ENCODE measurements at regions not wholly inside any gene's neighbourhood (a gene's known extent, or its start where the extent isn't known, plus 50 kb on each side); places are given as distances from the start of the nearest gene placed in this dataset.
A peak's percentile ranks its signal among the peaks of the same experiment; 100 is the strongest.

DNA sequence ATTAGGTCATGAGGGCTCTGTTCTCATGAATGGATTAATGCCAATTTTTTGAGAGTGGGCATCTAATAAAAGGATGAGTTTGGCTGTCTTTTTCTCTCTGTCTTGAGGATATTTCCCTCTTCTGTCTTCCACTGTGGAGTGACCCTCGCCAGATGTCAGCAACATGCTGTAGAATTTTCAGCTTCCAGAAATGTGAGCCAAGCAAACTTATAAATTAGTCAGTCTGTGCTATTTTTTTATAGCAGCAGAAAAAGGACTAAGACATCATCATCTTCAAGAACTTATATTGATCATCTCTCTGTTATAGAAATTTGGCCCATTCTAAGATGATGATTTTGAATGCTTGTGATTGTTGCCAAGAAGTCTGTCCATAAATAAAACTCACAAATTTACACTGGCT is 431.4 kb downstream of the FGF9 start:
- DNase-seq, result peak; percentile 9

GRCh38 chr13:22103046-22104027 is 432.5 kb downstream of the FGF9 start:
- peak; percentile 18 for DNase-seq

GRCh38 chr13:22106058-22106457 is 435.2 kb downstream of the FGF9 start:
- no peak for DNase-seq

DNA sequence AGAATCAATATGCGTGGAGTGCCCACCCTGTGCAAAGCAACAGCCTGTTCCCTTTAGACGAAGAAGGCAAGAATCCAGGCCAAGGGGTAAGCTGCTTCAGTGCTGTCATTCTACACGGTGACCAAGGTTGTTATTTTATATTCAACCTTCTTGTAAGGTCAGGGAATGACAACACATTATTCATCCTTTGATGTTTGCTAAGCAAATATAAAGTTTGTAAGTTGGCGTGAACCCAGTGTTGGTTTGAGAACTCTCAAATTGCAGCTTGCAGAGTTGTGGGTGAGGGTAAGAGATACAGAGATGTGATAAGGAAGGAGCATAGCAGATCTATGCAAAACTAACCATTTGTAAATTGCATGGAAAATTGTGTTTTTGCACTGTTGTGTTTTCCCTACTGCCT is 436.7 kb downstream of the FGF9 start:
- no peak for DNase-seq

- DNase-seq, result peak; percentile 10
These were observed 437.5 kb downstream of the FGF9 start for GRCh38 chr13:22108283-22108942.

DNA sequence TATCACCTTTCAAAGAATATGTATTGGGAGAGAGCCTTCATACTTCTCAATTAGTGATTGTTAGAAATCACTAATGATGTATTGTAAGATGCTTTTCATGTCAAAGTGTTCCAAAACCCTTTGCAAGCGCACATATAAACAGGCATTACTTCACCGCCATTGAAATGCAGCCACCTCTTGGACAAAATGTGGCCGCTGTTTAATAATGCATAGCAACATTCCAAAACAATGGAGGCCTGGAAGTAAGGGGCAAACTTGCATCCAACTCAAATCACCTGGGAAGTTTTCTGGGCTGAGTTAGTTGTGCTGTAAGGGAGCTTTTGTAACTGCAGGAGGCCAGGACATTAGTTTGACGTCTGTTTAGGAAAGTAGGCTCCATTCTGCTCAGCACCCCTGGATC is 438.1 kb downstream of the FGF9 start:
- no peak for DNase-seq

DNA sequence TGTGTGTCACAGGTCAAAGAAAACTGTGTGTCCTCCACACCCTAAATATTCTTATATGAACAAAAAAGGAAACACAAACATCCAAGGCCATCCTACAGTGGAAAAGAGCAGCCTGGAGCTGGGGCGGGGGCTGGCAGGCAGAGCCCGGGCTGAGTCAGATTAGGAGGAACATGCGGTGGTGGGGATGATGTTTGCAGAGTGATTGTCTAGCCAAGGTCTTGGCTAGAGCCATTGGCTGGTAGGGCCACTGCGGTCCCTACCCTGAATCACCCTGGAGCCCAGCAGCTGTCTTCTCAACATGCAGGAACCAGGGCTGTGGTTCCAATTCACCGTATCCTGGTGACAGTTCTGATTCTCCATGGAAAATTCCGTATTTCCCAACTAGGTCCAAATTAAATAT is 439.5 kb downstream of the FGF9 start:
- no peak for DNase-seq

- no peak for DNase-seq
These were observed 440.4 kb downstream of the FGF9 start for GRCh38 chr13:22111152-22111783.

- no peak for DNase-seq
These were observed 441.1 kb downstream of the FGF9 start for GRCh38 chr13:22111961-22112360.

DNA sequence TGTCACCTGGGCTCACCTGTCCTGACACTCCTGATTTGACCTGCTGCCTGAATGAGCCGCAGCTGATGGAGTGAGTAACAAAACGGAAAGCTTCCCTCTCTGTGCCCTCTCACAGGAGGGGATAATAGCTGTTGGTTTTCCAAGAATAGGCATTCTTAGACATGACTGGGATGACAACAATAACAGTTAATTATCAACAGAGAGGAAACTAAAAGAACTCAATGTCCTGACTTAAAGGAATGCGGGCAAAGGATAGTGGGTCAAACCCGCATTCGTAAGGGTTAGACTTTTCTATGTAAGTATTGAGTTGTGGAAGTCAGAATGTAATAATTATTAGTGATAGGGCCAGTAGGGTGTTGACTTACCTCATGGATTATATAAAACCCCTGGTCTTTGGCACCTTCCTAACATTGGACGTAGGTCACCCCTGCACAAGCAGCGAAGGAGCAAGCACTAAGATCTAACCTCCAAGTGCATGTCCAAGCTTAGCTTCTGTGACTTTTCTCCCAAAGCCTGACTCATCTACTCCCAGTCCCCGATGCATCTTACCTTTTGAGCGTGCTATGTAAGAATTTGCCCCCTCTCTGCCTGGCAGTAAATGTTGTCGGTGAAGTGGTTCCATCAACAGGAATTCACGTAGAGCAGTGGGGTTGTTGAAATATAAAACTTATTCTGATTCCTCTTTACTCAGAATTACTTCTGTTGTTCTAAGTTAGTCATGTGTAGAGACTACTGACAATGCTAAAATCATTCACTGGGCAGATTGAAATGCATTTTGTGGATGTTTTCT is 442.3 kb downstream of the FGF9 start:
- DNase-seq, result no peak

DNA sequence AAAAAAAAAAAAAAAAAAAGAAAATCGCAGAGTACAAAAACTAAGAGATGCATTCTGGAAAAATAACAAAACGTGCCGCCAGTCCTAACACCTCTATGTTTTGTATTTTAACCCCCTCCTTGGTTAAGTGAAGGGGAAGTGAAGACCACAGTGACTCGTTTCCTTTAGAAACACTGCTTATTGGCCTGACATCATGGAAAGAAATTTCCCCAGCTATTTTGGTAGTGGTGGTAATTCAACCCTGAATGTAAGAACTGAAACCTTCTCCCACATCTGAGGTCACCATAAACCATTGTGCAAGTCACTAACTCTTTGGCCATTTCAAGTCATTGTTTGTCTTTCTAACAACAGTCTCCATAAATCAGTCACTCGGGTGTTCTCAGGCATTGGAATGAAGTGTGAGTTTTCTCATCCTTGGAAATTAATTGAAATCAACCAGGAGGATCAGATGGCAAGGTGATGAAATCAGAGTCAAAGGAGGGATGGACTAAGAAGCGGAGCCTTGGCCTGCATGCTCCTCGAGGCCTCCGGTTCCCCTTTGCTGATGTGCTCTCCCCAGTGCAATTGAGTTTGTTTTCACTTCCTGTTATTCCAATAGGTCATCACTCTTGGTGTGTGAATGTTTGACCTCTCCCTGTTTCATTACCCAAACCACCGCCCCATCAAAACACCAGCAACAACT is 443.9 kb downstream of the FGF9 start:
- peak; percentile 22 for DNase-seq

DNA sequence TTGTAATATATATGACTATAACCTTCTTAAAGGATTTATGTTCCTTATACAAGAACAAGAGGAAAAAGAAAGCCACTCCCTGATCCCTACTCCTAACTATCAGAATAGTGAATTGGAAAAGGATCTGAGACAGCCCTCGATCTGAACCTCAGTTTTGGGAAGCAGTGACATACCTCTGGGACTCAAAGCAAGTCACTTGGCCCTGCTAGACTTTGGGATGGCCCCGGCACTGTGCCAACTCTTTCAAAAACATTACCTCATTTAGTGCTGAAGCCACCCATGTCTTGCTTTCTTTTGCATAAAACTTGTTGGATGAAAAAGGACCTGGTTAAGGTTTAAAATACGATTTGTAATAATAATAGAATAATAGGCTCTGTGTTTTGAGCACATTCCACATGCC is 447.3 kb downstream of the FGF9 start:
- no peak for DNase-seq

GRCh38 chr13:22120646-22121045 is 449.8 kb downstream of the FGF9 start:
- no peak for DNase-seq

DNA sequence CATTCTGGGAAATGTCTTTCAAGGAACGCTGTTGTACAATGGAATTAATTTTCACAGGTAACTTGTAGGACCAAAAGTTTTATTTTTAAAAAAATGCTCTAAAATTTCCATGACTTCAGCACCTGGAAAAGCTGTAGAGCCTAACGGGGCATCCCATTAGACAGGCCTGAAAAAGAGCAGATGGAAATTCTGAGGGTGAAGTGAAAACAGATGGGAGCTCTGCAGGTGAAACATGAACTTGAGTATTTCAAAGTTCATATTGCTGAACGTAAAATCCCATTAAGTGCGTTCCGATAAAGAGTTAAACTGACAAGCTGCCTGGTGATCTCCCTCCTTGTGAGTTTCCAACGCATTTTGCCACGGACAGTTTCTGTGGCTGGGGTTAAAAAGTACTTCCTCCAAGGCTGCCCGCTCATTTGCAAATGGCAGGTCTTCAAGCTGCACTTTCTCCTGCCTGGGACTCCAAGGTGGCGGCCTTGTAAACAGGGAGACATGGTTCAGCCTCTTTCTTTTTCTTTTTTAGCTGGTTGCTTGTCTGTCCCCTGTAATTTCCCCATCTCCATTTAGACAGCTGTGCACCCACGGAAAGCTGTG is 450.4 kb downstream of the FGF9 start:
- DNase-seq, result no peak

DNA sequence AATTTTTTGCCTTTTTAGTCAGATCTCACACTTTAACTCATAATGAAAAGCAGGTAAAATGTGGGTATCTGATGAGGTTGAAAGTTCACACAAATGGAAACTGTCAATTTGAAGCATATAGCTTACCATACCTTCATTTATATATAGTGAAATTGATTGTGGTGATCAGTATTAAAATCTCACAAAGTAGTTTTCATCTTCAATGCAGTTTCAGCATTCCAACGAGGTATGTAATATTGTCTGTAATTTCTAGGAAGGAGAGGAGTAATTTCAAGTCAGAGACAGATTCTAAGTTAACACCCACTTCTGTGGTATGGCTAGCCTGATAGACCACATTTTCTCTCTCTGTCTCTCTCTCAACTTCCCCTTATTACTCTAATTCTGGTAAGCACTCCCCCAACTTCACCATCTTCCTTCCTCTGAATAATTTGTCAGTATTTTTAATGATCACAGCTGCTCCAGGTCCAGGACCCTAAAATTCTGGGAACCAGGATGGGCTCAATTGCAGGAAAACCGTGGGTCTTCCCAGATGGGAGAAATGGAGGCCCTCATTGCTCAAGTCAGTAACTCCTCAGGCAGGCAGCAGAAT is 455.7 kb downstream of the FGF9 start:
- DNase-seq, result no peak

- no peak for DNase-seq
These were observed 456.6 kb downstream of the FGF9 start for GRCh38 chr13:22127277-22128164.

GRCh38 chr13:22128441-22129408 is 457.9 kb downstream of the FGF9 start:
- no peak for DNase-seq

GRCh38 chr13:22130254-22130653 is 459.4 kb downstream of the FGF9 start:
- no peak for DNase-seq

DNA sequence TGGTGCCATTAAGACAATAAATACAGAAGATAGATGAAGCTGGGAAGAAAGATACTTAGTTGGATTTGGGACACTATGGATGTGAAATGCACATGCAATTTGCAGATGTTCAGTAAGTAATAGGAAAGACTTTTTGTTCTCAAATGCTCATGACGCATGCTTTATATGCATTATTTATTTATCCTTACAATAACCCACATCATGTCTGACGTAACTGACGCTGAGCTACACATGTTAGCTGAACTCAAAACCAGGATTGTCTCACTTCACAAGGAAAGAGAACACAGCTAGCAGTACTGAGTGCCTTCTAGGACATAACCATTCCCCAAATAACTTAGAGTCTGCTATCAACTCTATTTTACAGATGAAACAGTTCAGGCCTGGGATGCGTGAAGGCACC is 463.4 kb downstream of the FGF9 start:
- no peak for DNase-seq
